ENCODE measurements at regions not wholly inside any gene's neighbourhood (a gene's known extent, or its start where the extent isn't known, plus 50 kb on each side); places are given as distances from the start of the nearest gene placed in this dataset.

DNA sequence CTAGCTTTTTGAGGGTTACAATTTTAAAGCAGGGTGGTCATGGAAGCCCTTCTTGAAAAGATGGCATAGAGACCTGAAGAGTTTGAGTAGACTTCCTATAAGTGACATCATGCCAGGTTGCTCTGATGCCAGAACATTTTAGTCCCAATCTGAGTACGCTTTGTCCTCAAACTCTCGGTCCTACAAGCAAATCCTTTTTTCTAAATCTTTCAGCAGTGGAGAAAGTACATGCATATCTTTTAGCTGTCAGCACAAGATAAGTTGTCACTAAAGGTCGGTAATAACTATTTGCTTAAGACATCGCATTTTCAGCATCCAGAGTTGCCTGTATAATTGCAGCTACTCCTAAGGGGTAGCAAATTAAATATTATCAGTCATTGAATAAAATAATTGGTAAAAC lies 140.4 kb downstream of the ATP6V1G3 start:
- no peaks in the 10 kb centered on the region for H3K4me1 Mint-ChIP-seq (ENCODE audit: low read depth)

GRCh38 chr1:198399452-198399851 lies 141.0 kb downstream of the ATP6V1G3 start:
- ATAC-seq: no peak
- no peaks in the 10 kb centered on the region for H3K36me3 Mint-ChIP-seq (ENCODE audit: low read depth)
- ChIA-PET CTCF (no interaction called here), POLR2A (no interaction called here)
- DNase-seq: no peak
- H3K27me3 Mint-ChIP-seq (ENCODE audit: low read depth): peaks cover 5% of the 10 kb centered on the region
- H3K9me3 Mint-ChIP-seq (ENCODE audit: insufficient read depth): no peaks in the 10 kb centered on the region
- H3K27ac Mint-ChIP-seq: no peak overlapping the region
- H3K4me1 Mint-ChIP-seq (ENCODE audit: low read depth): no peaks in the 10 kb centered on the region
- no peak overlapping the region for H3K4me3 Mint-ChIP-seq

More for the DNA sequence above, 140.4 kb downstream of the ATP6V1G3 start:
- POLR2A ChIA-PET: no interaction called here
- Mint-ChIP-seq H3K4me3 (no peak overlapping the region), H3K27ac (no peak overlapping the region), H3K27me3 (ENCODE audit: low read depth) (peaks cover 5% of the 10 kb centered on the region), H3K9me3 (ENCODE audit: insufficient read depth) (no peaks in the 10 kb centered on the region), H3K36me3 (ENCODE audit: low read depth) (no peaks in the 10 kb centered on the region)
- CTCF ChIA-PET: no interaction called here
- ATAC-seq (no peak), DNase-seq (no peak)

DNA sequence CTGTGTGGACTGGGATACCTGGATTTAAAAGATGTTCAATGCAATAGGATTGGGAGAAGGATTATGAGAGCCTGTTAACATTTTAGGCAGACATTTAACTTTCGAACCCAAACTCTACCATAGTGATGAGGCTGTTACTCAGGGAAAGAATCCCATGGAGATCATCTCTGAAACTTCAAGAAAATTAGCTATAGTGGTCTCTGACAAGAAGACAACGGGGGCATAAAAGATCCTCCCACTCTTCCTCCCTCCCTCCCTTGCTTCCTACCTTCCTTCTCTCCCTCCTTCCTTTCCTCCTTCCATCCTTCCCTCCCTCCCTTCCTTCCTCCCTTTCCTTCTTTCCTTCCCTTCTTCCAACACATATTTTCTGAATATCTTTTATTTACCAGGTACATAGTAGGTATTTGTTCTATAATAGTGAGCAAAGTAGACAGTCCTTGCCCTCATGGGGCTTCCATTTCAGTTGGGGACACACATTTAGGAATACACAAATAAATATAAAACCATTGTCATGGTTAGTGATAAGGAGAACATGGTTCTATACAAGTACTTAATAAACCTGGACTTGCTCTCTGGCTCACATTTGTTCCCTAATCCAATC lies 143.2 kb downstream of the ATP6V1G3 start:
- ATAC-seq (no peak), DNase-seq (no peak)
- peaks cover 5% of the 10 kb centered on the region for H3K4me1 Mint-ChIP-seq (ENCODE audit: low read depth)
- H3K36me3 Mint-ChIP-seq (ENCODE audit: low read depth): no peaks in the 10 kb centered on the region
- H3K27ac Mint-ChIP-seq: no peak overlapping the region
- ChIA-PET CTCF (no interaction called here), POLR2A (no interaction called here)
- H3K9me3 Mint-ChIP-seq (ENCODE audit: insufficient read depth): no peaks in the 10 kb centered on the region
- H3K4me3 Mint-ChIP-seq: no peak overlapping the region
- peaks cover 5% of the 10 kb centered on the region for H3K27me3 Mint-ChIP-seq (ENCODE audit: low read depth)

- Mint-ChIP-seq H3K27me3 (ENCODE audit: low read depth) (no peaks in the 10 kb centered on the region), H3K36me3 (ENCODE audit: low read depth) (no peaks in the 10 kb centered on the region), H3K27ac (no peak overlapping the region), H3K4me3 (no peak overlapping the region), H3K4me1 (ENCODE audit: low read depth) (peaks cover 5% of the 10 kb centered on the region), H3K9me3 (ENCODE audit: insufficient read depth) (no peaks in the 10 kb centered on the region)
- ATAC-seq (no peak), DNase-seq (no peak)
- ChIA-PET CTCF (interaction anchor here (1.0 to 1.4 kb wide), 3 partner anchors 13 to 502 kb away, joined by 3 to 4 read pairs (median 3); no protein-coding TSS in a partner anchor), POLR2A (no interaction called here)
These were observed 149.0 kb downstream of the ATP6V1G3 start for GRCh38 chr1:198391393-198392020.

DNA sequence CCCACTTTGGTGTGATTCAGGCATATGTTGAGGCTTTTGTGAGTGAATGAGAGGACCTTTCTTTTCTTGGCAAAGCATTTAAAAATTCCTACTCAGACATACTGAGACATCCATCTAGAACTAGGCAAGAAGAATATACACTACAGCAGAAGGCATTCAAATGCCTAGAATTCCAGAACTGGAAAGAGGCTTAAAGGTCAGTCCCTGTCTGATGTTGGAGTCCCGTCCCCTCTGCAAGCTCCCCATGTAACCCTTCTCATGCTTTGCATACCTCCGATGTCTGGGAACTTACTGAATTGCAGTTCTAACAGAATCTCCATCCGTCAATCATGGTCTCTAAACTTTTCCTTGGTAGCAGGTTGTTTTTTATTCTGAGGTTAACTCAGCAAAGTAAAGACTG lies 152.9 kb downstream of the ATP6V1G3 start:
- H3K4me3 Mint-ChIP-seq: no peak overlapping the region
- no peaks in the 10 kb centered on the region for H3K4me1 Mint-ChIP-seq (ENCODE audit: low read depth)
- no peaks in the 10 kb centered on the region for H3K9me3 Mint-ChIP-seq (ENCODE audit: insufficient read depth)
- no peak overlapping the region for H3K27ac Mint-ChIP-seq
- ATAC-seq (no peak), DNase-seq (no peak)
- ChIA-PET CTCF (interaction anchor here (1.4 kb wide), 1 partner anchor 9 kb away, joined by 4 read pairs; no protein-coding TSS in a partner anchor), POLR2A (no interaction called here)
- no peaks in the 10 kb centered on the region for H3K36me3 Mint-ChIP-seq (ENCODE audit: low read depth)
- no peaks in the 10 kb centered on the region for H3K27me3 Mint-ChIP-seq (ENCODE audit: low read depth)

DNA sequence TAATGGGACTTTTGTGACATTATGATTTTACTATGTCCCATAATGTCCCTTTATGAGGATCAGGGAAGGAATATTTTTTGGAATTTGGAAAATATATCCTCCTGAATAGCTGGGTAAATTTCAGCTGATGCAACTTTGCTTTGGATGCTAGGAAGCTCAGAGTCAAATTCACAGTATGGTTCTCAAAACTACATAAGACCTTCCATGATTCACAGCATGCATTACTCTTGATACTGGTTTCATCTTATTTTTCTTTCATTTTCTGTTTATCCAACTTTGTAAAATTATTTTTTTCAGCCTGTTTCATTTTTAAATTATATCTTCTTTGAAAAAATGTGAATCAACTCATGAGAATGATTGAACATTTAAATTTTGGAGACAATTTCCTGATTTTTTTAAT lies 160.2 kb downstream of the ATP6V1G3 start:
- ATAC-seq (no peak), DNase-seq (no peak)
- CTCF ChIA-PET: no interaction called here
- no peaks in the 10 kb centered on the region for H3K27me3 Mint-ChIP-seq (ENCODE audit: low read depth)
- H3K36me3 Mint-ChIP-seq (ENCODE audit: low read depth): no peaks in the 10 kb centered on the region
- H3K4me3 Mint-ChIP-seq: no peak overlapping the region
- POLR2A ChIA-PET: no interaction called here
- H3K27ac Mint-ChIP-seq: no peak overlapping the region
- peaks cover 9% of the 10 kb centered on the region for H3K4me1 Mint-ChIP-seq (ENCODE audit: low read depth)
- peaks cover 6% of the 10 kb centered on the region for H3K9me3 Mint-ChIP-seq (ENCODE audit: insufficient read depth)

GRCh38 chr1:198377702-198378101 lies 162.8 kb downstream of the ATP6V1G3 start:
- CTCF ChIA-PET: no interaction called here
- no peak overlapping the region for H3K4me3 Mint-ChIP-seq

GRCh38 chr1:198374288-198374687 lies 166.2 kb downstream of the ATP6V1G3 start:
- no peak for ATAC-seq
- peaks cover 11% of the 10 kb centered on the region for H3K9me3 Mint-ChIP-seq (ENCODE audit: insufficient read depth)
- no peak for DNase-seq
- CTCF ChIA-PET: no interaction called here
- H3K27ac Mint-ChIP-seq: no peak overlapping the region
- POLR2A ChIA-PET: no interaction called here
- H3K4me1 Mint-ChIP-seq (ENCODE audit: low read depth): peaks cover 1% of the 10 kb centered on the region
- H3K4me3 Mint-ChIP-seq: no peak overlapping the region
- H3K27me3 Mint-ChIP-seq (ENCODE audit: low read depth): no peaks in the 10 kb centered on the region
- H3K36me3 Mint-ChIP-seq (ENCODE audit: low read depth): no peaks in the 10 kb centered on the region

More at GRCh38 chr1:198377702-198378101, 162.8 kb downstream of the ATP6V1G3 start:
- POLR2A ChIA-PET: no interaction called here
- Mint-ChIP-seq H3K27me3 (ENCODE audit: low read depth) (no peaks in the 10 kb centered on the region), H3K9me3 (ENCODE audit: insufficient read depth) (peaks cover 11% of the 10 kb centered on the region), H3K36me3 (ENCODE audit: low read depth) (no peaks in the 10 kb centered on the region), H3K27ac (no peak overlapping the region), H3K4me1 (ENCODE audit: low read depth) (peaks cover 9% of the 10 kb centered on the region)
- DNase-seq: no peak
- ATAC-seq: no peak

DNA sequence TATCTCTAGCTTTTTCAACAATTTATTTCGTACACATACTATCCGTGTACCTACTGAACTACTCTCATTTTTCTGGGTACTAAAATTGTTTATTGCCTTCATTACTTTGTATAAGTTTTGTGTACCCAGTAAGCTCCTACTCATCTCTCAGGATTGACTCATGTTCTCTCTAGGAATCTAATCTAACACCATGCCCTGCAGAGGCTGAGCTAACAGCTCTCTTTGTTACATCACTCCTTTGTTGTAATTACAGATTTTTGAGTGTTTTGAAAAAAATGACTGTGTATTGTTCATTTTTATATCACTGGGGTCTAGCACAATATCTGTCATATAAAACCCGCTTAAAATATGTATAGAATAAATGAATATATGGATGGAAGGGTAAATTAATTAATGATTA lies 167.1 kb downstream of the ATP6V1G3 start:
- ChIA-PET CTCF (no interaction called here), POLR2A (no interaction called here)
- ATAC-seq (no peak), DNase-seq (no peak)
- H3K9me3 Mint-ChIP-seq (ENCODE audit: insufficient read depth): peaks cover 6% of the 10 kb centered on the region
- peaks cover 2% of the 10 kb centered on the region for H3K36me3 Mint-ChIP-seq (ENCODE audit: low read depth)
- no peak overlapping the region for H3K4me3 Mint-ChIP-seq
- no peaks in the 10 kb centered on the region for H3K27me3 Mint-ChIP-seq (ENCODE audit: low read depth)
- no peaks in the 10 kb centered on the region for H3K4me1 Mint-ChIP-seq (ENCODE audit: low read depth)
- H3K27ac Mint-ChIP-seq: no peak overlapping the region
